ENCODE measurements at regions not wholly inside any gene's neighbourhood (a gene's known extent, or its start where the extent isn't known, plus 50 kb on each side); places are given as distances from the start of the nearest gene placed in this dataset.
A peak's percentile ranks its signal among the peaks of the same experiment; 100 is the strongest.
"Not testable (repeated sequence)": the region's sequence is repeated elsewhere in the genome, so short reads cannot be mapped to it uniquely, and the experiment has no call there.

- peak; percentile 5 for DNase-seq
Measured at GRCh38 chr3:159734681-159735080, 254.0 kb upstream of the IL12A start.

GRCh38 chr3:159739166-159739565 lies 249.5 kb upstream of the IL12A start:
- DNase-seq = no peak

- DNase-seq = no peak
Measured at GRCh38 chr3:159739969-159740368, 248.7 kb upstream of the IL12A start.

GRCh38 chr3:159741281-159741680 lies 247.4 kb upstream of the IL12A start:
- DNase-seq = no peak

- DNase-seq = no peak
Measured at GRCh38 chr3:159748425-159748824, 240.2 kb upstream of the IL12A start.

GRCh38 chr3:159749406-159749805 lies 239.2 kb upstream of the IL12A start:
- no peak for DNase-seq

GRCh38 chr3:159751146-159751545 lies 237.5 kb upstream of the IL12A start:
- DNase-seq = no peak

GRCh38 chr3:159751752-159752151 lies 236.9 kb upstream of the IL12A start:
- no peak for DNase-seq

- not testable (repeated sequence) for DNase-seq
Measured at GRCh38 chr3:159756279-159757207, 232.1 kb upstream of the IL12A start.

- DNase-seq = no peak
Measured at GRCh38 chr3:159757341-159758060, 231.1 kb upstream of the IL12A start.

GRCh38 chr3:159760046-159760445 lies 228.6 kb upstream of the IL12A start:
- no peak for DNase-seq

- no peak for DNase-seq
Measured at GRCh38 chr3:159761369-159761768, 227.3 kb upstream of the IL12A start.

GRCh38 chr3:159761848-159762635 lies 226.6 kb upstream of the IL12A start:
- DNase-seq = peak; percentile 7

- DNase-seq = peak; percentile 46
Measured at GRCh38 chr3:159763011-159763601, 225.5 kb upstream of the IL12A start.

GRCh38 chr3:159763602-159764489 lies 224.8 kb upstream of the IL12A start:
- DNase-seq = peak; percentile 47

GRCh38 chr3:159764490-159765029 lies 224.1 kb upstream of the IL12A start:
- DNase-seq = no peak

- peak; percentile 39 for DNase-seq
Measured at GRCh38 chr3:159765030-159765859, 223.4 kb upstream of the IL12A start.

GRCh38 chr3:159765860-159766294 lies 222.8 kb upstream of the IL12A start:
- DNase-seq = no peak

- no peak for DNase-seq
Measured at GRCh38 chr3:159766563-159767185, 222.0 kb upstream of the IL12A start.

All from skin of body (tissue), 1 donor.